Stimulated activated CD8-positive, alpha-beta memory T cell treated with anti-CD3 and anti-CD28 coated beads, Interleukin-15, amount 100 ng/mL, for 4 hours (primary cell): ENCODE measurements at regions not wholly inside any gene's neighbourhood (a gene's known extent, or its start where the extent isn't known, plus 50 kb on each side); places are given as distances from the start of the nearest gene placed in this dataset.
"Not testable (repeated sequence)": the region's sequence is repeated elsewhere in the genome, so short reads cannot be mapped to it uniquely, and the experiment has no call there.

Source experiments
- DNase-seq, 2 donors: peaks; one replicate each; pipeline ENCODE4 v3.0.0-alpha.2; 2020; ENCODE audit warnings: low read depth in 2 of 2

DNA sequence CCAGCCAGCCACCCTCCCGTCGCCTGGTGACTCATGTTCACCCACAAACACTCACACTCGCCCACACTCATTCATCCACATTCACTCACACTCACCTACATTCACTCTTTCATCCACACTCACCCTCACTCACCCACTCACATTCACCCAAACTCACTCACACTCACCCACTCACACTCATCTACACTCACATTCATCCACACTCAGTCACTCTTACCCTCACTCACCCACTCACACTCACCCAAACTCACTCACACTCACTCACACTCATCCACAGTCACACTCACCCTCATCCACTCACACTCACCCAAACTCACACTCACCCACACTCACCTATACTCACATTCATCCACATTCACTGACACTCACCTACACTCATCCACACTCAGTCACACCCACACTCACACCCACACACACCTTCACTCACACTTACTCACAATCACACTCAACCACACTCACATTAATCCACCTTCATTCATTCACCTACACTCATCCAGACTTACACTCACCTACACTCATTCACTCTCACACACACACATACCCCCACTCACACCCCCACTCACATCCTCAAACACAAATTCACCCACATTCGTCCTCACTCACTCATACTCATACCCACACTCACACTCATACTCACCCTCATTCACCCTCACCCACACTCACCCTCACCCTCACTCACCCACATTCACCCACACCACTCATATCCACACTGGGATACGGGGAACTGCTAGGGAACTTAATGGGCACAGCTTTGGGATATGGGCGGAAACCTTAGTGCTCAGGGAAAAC, 2221.6 kb upstream of the AGA start:
- DNase-seq = no peak

DNA sequence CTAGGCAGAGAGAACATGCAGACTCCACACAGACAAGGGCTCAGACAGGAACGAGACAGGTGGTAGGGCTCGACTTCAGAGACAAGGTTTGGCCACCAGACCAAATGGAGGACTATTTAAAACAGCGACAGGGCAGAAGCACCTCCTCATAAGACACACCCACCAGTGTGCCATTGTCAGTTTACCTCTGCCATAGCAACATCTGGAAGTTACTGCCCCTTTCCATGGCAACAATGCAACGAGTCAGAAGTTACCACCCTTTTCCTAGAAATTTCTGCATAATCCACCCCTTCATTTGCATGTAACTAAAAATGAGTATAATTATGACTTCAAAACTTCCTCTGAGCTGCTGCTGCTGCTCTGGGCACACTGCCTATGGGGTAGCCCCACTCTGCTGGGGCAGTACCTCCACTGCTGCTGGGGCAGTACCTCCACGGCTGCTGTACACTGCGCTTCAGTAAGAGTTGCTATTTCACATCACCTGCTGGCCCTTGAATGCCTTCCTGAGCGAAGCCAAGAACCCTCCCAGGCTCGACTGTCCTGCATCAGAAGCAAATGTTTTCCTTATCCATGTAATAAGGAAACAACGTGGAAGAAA, 2222.3 kb upstream of the AGA start:
- DNase-seq = no peak

DNA sequence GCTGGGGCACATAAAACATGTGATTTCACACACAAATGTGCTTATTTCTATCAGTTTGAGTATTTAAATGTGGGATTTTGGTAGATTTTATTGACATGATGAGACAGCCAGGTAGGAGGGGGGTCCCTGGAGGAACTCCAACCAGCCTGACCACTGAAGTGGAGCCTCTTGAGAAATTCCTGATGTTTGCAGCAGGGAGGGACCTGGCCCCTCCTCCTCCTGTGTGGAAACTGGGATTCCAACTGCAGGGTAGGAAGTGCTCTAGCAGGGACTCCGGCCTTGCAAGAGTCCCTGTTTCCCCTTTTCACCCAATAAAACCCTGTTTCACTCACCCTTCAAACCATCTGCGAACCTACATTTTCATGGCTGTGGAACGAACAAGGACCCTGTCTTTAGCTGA, 2224.0 kb upstream of the AGA start:
- no peak for DNase-seq

DNA sequence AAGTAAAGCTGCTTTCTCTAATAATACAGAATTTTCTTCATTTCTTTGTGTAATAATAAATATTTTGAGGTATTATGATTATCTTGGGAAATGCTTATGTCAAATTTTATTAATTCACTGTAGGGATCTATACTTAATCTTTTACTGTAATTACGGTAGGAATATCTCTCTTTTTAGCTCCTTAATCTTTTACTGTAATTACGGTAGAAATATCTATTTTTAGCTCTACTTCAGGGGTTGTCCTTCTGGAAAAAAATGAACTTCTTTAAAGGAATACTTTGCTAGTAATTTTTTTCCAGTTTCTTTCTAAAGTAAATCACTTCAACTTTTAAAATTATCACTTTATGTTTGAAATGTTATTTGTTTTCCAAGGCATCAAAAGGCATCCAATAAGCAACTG, 2229.4 kb upstream of the AGA start:
- no peak for DNase-seq

DNA sequence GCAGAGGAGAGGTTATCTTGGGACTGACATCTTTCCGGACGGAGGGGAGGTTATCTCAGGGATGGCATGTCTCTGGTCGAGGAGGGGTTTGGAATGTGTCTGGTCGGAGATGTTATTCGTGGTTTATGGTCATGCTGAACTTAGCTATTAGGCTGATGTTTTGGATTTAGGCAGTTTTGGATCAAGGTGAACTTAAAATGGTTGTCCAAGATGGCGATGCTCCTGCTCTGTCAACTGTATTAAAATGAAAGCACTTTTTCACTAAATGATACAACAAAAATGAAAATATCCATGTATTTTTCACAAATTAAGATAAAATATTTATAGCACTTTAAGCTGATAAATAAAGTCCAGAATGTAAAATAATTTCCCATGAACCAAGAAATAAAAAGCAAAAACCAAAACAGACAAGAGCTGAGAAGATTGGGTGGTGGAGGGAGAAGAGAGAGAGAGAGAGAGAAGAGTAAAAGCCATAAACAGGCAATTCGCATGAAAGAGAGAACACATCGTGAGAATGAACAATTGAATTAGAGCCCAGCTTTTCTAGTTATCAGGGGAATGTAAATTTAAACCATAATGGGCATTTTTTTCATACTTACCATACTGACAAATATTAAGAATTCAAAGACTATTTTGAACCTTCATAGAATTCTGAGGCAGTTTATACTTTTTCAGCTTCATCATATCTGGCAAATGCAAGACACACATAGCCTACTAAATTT, 2236.0 kb upstream of the AGA start:
- no peak for DNase-seq

DNA sequence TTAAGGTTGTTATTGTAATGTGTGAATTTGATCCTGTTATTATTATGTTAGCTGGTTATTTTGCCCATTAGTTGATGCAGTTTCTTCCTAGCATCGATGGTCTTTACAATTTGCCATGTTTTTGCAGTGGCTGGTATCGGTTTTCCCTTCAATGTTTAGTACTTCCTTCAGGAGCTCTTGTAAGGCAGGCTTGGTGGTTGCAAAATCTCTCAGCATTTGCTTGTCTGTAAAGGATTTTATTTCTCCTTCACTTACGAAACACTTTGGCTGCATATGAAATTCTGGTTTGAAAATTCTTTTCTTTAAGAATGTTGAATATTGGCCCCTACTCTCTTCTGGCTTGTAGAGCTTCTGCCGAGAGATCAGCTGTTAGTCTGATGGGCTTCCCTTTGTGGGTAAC, 2241.4 kb upstream of the AGA start:
- DNase-seq = not testable (repeated sequence)

DNA sequence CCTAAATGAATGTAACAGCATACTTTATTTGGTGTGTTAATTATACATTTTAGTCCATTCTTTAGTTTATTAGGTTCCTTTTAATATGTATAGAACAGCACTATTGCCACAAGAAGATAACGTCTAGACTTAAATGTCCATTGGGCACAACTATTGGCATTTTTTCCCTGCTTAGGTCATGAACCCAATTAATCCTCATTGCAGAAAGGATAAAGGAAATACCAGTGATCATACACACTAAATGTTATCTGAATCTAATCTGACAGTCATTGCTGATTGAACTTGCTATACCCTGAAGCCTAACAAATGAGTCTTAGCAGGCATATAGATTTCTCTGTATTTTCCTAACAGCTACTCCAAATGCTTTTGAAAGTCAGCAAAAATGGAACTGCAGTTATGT, 2250.0 kb upstream of the AGA start:
- DNase-seq = no peak

DNA sequence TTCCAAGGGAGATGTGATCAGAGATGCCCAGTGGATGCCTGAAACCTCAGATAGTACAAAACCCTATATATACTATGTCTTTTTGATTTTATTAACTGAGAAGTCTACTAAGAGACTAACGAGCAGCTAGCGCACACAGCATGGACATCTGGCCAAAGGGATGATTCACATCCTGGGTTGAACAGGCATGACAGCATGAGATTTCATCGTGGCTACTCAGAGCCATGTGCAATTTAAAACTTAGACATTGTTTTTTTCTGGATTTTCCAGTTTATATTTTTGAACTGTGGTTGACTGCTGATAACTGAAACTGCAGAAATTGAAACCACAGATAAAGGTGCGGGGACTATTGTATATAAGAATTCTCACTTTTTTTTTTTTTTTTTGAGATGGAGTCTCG, 2252.9 kb upstream of the AGA start:
- DNase-seq = no peak

DNA sequence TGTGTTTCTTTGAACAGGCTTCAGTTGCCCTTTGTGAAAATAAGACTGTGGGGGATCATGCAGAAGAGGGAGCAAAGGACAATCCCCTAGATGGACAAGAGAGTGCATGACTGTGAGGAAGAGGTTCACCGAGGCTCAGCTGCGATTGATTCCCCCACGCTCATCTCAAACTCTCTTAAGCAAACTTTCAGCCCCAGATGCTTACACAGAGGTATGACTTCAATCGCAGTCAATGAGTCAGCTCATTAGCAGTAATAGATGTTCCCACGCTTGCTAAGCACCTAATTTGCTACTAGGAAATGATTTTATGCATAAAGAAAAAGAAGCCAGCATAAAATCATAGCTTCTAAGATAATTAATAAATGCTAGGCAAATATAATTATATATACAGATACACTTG, 2256.1 kb upstream of the AGA start:
- no peak for DNase-seq

DNA sequence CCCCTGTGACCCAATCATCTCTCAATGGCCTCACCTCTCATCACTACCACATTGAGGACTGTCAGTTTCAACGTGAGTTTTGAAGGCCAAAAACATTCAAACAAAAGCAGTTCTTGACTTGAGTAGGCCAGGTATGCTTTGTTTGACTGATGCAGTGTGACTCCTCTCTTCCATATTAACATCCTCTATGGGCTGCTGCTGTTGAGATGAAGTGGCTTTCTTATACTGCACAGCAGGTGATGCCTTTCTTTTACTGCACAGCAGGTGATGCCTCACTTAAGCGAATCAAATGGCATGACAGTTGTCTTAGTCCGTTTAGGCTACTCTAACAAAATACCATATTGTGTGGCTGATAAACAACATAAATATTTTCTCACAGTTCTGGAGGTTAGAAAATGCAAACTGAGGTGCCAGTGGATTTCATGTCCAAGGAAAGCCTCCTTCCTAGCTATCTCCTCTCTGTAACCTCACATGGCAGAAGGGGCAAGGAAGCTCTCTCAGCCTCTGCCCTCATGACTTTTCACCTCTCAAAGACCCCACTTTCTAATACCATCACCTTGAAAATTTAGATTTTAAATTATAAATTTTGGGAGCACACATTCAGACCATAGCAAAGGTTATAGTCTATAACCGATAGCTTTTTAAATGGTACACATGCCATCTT, 2267.9 kb upstream of the AGA start:
- no peak for DNase-seq

DNA sequence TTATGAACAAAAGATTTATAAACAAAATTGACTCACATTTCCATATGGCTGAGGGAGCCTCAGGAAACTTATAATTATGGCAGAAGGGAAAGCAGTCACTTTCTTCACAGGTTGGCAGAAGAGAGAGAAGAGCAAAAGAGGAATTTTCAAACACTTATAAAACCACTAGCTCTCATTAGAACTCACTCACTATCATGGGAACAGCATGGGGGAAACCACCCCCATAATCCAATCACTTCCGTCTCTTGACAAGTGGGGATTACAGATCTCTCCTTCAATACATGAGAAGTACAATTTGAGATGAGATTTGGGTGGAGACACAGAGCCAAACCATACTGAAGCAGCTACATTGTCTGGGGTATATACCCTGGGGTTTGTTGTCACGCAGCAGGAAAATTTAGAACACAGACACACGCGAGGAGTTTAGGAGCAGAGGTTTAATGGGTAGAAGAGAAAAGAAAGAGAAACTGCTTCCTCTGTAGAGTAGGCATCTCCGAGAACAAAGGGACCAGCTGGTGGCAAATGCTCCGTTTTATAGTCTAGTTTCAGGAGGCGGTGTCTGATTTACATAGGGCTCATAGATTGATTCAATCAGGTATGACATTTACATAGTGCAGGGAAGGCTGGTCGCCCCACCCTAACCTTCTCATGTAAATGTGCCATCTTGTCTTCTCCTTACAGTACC, 2277.7 kb upstream of the AGA start:
- no peak for DNase-seq

DNA sequence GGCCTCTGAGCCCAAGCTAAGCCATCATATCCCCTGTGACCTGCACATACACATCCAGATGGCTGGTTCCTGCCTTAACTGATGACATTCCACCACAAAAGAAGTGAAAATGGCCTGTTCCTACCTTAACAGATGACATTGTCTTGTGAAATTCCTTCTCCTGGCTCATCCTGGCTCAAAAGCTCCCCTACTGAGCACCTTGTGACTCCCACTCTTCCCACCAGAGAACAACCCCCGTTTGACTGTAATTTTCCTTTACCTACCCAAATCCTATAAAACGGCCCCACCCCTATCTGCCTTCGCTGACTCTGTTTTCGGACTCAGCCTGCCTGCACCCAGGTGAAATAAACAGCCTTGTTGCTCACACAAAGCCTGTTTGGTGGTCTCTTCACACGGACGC, 2284.3 kb upstream of the AGA start:
- not testable (repeated sequence) for DNase-seq

DNA sequence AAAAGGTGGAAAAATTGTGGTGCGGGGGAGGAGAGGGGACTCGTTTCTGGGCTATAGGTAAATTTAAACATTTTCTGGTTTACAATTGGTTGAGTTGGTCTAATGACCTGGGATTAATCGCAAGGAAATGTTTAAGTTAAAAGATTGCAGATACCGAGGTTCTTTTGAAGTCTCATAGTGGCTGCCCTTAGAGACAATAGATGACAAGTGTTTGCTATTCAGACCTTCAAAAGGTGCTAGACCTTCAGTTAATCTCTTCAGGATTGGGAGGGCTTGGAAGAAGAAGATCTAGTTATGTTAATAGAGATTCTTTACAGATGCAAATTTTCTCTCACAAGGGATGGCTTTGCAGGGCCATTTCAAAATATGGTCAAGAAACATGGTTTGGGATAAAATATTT, 2286.1 kb upstream of the AGA start:
- no peak for DNase-seq

DNA sequence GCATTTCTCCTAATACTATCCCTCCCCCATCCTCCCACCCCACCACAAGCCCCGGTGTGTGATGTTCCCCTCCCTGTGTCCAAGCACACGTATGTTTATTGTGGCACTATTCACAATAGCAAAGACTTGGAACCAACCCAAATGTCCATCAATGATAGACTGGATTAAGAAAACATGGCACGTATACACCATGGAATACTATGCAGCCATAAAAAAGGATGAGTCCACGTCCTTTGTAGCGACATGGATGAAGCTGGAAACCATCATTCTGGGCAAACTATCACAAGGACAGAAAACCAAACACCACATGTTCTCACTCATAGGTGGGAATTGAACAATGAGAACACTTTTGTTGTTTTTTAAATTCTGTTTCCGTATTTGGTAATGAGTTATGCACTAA, 2294.6 kb upstream of the AGA start:
- not testable (repeated sequence) for DNase-seq

DNA sequence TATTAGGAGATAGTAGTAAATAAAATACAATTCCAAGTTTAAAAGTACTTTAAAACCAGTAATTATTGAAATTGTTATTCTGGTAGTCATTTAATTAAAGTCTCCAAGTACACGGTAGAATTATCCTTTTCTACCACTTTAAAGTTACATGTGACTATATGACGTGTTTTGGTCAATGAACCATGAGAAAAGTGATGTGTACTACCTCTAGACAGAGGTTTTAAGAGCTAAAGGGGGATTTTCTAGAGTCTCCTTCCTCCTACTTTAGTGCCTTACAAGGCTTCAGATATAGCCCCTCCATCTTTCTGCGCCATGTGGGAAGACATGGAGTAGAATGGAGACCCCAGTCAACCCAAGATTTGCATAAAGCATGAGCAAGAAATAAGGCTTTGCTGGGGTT, 2296.6 kb upstream of the AGA start:
- DNase-seq = no peak

DNA sequence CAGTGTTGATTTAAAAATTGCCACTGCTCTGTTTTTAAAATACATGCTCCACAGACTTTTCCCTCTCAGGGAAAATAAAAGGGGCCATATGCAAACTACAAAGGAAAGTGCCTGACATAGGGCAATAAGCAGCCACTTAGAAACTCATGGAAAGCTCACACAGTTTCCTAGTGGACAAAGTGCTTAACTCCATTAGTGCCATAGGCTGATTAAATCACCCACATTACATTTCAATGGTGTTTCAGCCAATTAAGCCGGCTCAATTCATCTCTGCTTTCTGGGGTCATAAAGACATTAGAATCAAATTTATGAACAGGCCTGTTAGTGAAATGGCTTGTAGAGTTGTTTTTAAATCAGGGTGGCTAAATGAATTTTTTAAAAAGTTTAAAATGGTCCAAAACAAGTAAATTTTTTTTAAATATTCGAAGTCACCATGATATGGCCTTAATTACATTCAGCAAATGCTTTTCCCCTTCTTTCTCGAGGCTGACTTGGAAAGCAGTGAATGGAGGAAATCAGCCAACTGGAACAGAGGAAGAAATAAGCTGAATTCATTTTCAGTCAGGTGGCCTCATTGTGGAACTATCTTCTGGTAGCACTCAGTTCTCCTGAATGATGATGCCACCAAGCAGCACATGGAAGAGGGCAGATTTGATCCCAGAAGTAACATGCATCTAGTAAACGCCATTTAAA, 2305.1 kb upstream of the AGA start:
- no peak for DNase-seq

DNA sequence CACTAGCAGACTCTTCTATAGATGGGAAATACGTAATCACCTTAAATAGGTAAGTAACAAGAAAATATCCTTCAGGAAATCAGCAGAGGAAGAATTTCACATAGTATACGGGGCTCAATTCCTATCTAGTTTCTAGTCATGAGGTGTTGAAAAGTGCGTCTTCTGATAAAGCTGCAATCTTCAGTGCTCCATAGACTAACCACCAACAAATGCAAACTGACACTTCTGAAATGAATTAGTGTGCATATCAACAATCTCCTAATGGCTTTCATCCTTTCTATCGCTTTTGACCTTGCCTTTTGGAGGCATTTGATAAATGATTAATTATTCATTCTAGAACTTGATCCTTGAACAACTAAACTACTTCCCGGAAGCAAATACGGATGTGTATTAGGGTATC, 2306.6 kb upstream of the AGA start:
- DNase-seq = no peak

DNA sequence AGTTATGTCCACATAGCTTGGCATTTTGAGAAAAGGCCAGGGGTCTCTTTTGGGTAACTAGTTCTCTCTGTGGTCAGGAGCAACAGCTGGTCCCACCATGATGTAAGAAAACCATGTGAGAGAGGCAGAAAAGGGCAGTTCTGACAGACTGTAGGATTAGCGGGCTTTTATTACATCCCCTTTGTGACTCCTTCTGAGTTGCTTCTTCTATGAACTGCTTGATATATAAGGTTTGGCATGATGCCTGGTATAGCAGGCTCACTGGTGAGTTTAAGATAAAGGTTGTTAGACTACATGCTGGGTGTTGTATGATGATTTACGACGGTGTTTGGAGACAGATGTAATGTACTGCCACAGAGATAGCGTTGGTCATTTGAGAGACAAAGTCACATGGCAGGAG, 2308.1 kb upstream of the AGA start:
- DNase-seq = no peak

DNA sequence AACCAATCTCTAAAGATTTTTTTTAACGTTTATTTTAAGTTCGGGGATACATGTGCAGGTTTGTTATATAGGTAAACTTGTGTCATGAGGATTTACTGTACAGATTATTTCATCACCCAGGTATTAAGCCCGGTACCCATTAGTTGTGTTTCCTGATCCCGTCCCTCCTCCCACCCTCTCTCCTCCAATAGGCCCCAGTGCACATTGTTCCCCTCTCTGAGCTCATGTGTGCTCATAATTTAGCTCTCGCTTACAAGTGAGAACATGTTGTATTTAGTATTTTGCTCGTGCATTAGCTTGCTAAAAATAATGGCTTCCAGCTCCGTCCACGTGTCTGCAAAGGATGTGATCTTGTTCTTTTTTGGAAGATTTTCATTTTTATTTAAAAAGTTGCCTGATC, 2309.4 kb upstream of the AGA start:
- no peak for DNase-seq

DNA sequence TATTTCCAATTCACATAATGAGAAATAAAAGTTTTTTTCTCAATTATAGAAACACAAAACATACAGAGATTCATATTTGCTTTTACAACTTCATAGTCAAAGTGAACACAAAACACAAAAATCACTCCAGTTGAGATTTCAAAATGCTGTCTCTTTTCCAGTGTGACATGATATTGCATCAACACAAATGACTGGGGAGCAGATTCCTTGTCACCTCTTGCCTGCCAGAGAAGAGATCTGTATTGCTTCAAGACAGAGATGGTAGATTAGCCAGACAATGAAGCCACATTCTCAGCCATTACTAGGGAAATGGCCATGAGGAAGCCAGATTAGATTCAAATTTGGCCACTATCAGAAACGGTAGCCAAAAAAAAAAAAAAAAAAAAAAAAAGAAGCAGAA, 2313.1 kb upstream of the AGA start:
- no peak for DNase-seq

DNA sequence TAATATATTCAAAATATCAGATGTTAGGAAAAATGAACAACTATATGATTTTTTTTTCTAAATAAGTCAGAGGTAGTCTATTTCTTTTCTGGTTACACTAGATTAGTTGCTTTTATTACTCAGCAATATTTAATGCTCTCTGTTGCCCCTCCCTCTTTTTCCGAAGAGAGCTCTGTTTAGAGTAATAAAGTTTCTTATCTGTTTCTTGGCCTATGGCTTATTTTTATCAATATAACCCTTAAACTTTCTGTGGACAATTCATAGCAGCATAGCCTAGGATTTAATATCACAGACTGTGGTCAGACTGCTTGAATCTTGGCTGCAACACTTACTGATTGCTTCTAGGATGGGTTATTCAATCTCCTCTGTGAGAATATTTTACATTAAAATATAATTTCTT, 2315.4 kb upstream of the AGA start:
- DNase-seq = no peak
